HCT116 (cell line): ENCODE measurements at regions not wholly inside any gene's neighbourhood (a gene's known extent, or its start where the extent isn't known, plus 50 kb on each side); places are given as distances from the start of the nearest gene placed in this dataset.

Experiments used
- ATAC-seq: fragments of 200-7000 bp; cut with Tn5 transposase; 2 replicates; pipeline ENCODE4 v1.9.1; 2020; ENCODE audit warnings: mild to moderate bottlenecking, moderate library complexity
- BruUV-seq: library from RNA; stranded (reverse); fragments of 400-500 nt; replicated peaks from 2 replicates; lab custom pipeline; 2021; lab: Mats Ljungman, UMichigan
- CTCF ChIA-PET: fragments of 300-600 bp; sonication (Branson Sonifier 250); formaldehyde crosslinking; loops from one replicate; lab custom pipeline; 2021; ENCODE audit warnings: antibody characterized with exemption; lab: Charles Lee
- POLR2A ChIA-PET: fragments of 300-600, 350-600 bp; sonication (Branson Sonifier 250); formaldehyde crosslinking; loops from one replicate; lab custom pipeline; 2021; ENCODE audit warnings: antibody characterized with exemption; lab: Charles Lee
- RAD21 ChIA-PET, 2 experiments: fragments of 300-600 bp; sonication (Branson Sonifier 250); formaldehyde crosslinking; loops; one replicate each; lab custom pipeline; 2023; ENCODE audit warnings: low total read pairs in 2 of 2; ENCODE audit not compliant: uncharacterized antibody in 2 of 2, unreplicated experiment in 2 of 2, low non-redundant PET in 1 of 2; lab: Charles Lee
- DNase-seq: peaks from one replicate; pipeline ENCODE4 v3.0.0-alpha.2; 2010; ENCODE audit warnings: low read depth, low spot score
- H2AFZ ChIP-seq: fragments of 200-600 bp; shearing (Covaris generic), sonication (generic); 2 replicates; pipeline ENCODE4 v1.6.1; 2017; ENCODE audit warnings: low read depth, mixed run types, mixed read lengths, antibody characterized with exemption, low read length; ENCODE audit not compliant: poor library complexity, severe bottlenecking
- H3K27ac ChIP-seq: 2 replicates; pipeline ENCODE4 v1.5.1; 2012; ENCODE audit warnings: low read depth, low read length
- H3K27me3 ChIP-seq: fragments of 200-600 bp; sonication (generic); 2 replicates; pipeline ENCODE4 v1.6.1; 2016; ENCODE audit warnings: mixed run types, low read length, mixed read lengths; ENCODE audit not compliant: insufficient read depth
- H3K36me3 ChIP-seq, 2 experiments: fragments of 200-500 bp in 1 of 2; fragments of 200-600 bp in 1 of 2; sonication (Bioruptor generic) in 1 of 2; sonication (generic) in 1 of 2; 2 replicates each; pipeline versions ENCODE4 v1.5.1 to v1.6.1; 2014 to 2016; ENCODE audit warnings: low read length in 2 of 2, inconsistent platforms in 1 of 2, mixed read lengths in 1 of 2, mixed run types in 1 of 2; ENCODE audit not compliant: insufficient read depth in 2 of 2, control insufficient read depth in 1 of 2
- H3K4me1 ChIP-seq, 2 experiments: fragments of 200-600 bp in 1 of 2; sonication (generic) in 1 of 2; 2 replicates each; pipeline versions ENCODE4 v1.5.1 to v1.6.1; 2012 to 2017; ENCODE audit warnings: low read length in 2 of 2, inconsistent platforms in 1 of 2, mild to moderate bottlenecking in 1 of 2, mixed read lengths in 1 of 2, mixed run types in 1 of 2, moderate library complexity in 1 of 2; ENCODE audit not compliant: insufficient read depth in 2 of 2, control insufficient read depth in 1 of 2
- H3K4me2 ChIP-seq: fragments of 200-600 bp; sonication (generic); 2 replicates; pipeline ENCODE4 v1.6.1; 2017; ENCODE audit warnings: mixed run types, low read length, mixed read lengths
- H3K4me3 ChIP-seq, 2 experiments: fragments of 200-600 bp in 1 of 2; sonication (generic) in 1 of 2; replicated peaks in 1 of 2; 2 replicates each; pipeline ENCODE4 v1.5.1; 2011 to 2016; ENCODE audit warnings: low read length in 2 of 2, control low read depth in 1 of 2, low read depth in 1 of 2, mild to moderate bottlenecking in 1 of 2, mixed read lengths in 1 of 2, mixed run types in 1 of 2
- H3K79me2 ChIP-seq: fragments of 200-600 bp; sonication (generic); 2 replicates; pipeline ENCODE4 v1.6.1; 2017; ENCODE audit warnings: mild to moderate bottlenecking, mixed run types, low read length, moderate library complexity, mixed read lengths; ENCODE audit not compliant: insufficient read depth
- H3K9ac ChIP-seq: fragments of 200-600 bp; sonication (generic); 2 replicates; pipeline ENCODE4 v1.6.1; 2016; ENCODE audit warnings: low read length, mixed read lengths
- H3K9me2 ChIP-seq: fragments of 200-600 bp; sonication (generic), shearing (Covaris generic); 2 replicates; pipeline ENCODE4 v1.6.1; 2017; ENCODE audit warnings: mixed run types, mild to moderate bottlenecking, moderate library complexity; ENCODE audit not compliant: insufficient read depth
- H3K9me3 ChIP-seq, 2 experiments: fragments of 200-500 bp in 1 of 2; fragments of 200-600 bp in 1 of 2; sonication (Bioruptor generic) in 1 of 2; sonication (generic) in 1 of 2; 2 replicates each; pipeline ENCODE4 v1.6.1; 2014 to 2017; ENCODE audit warnings: low read length in 2 of 2, mixed read lengths in 2 of 2, inconsistent platforms in 1 of 2, low read depth in 1 of 2, mild to moderate bottlenecking in 1 of 2, mixed run types in 1 of 2, moderate library complexity in 1 of 2; ENCODE audit not compliant: control insufficient read depth in 1 of 2, insufficient read depth in 1 of 2
- H4K20me1 ChIP-seq: fragments of 200-600 bp; sonication (generic), shearing (Covaris generic); 2 replicates; pipeline ENCODE4 v1.6.1; 2017; ENCODE audit warnings: mixed run types, mild to moderate bottlenecking, moderate library complexity; ENCODE audit not compliant: insufficient read depth
- EGR1 ChIP-seq: IDR thresholded peaks from 2 replicates; pipeline ENCODE4 v1.6.1; 2012; ENCODE audit warnings: low read depth
- ELF1 ChIP-seq: IDR thresholded peaks from 2 replicates; pipeline ENCODE4 v1.6.1; 2012; ENCODE audit warnings: low read depth, borderline replicate concordance
- EZH2 ChIP-seq: fragments of 200-600 bp; sonication (generic); IDR thresholded peaks from 2 replicates; pipeline ENCODE4 v1.6.1; 2017; ENCODE audit warnings: antibody characterized with exemption, mixed run types
- EZH2phosphoT487 ChIP-seq: fragments of 200-600 bp; IDR thresholded peaks from 2 replicates; pipeline ENCODE4 v1.6.1; 2018; ENCODE audit warnings: antibody characterized with exemption, borderline replicate concordance
- FOSL1 ChIP-seq: IDR thresholded peaks from 2 replicates; pipeline ENCODE4 v1.6.1; 2012; ENCODE audit warnings: low read depth
- POLR2A ChIP-seq: IDR thresholded peaks from 2 replicates; pipeline ENCODE4 v1.7.0; 2011; ENCODE audit warnings: borderline replicate concordance; ENCODE audit not compliant: insufficient read depth, insufficient read length; ENCODE audit errors: extremely low read depth
- POLR2AphosphoS5 ChIP-seq: IDR thresholded peaks from 2 replicates; pipeline ENCODE4 v1.6.1; 2011; ENCODE audit warnings: mild to moderate bottlenecking, low read depth, low read length, moderate library complexity
- RAD21 ChIP-seq: IDR thresholded peaks from 2 replicates; pipeline ENCODE4 v1.6.1; 2012; ENCODE audit warnings: low read depth, mild to moderate bottlenecking
- SIN3A ChIP-seq: IDR thresholded peaks from 2 replicates; pipeline ENCODE4 v1.6.1; 2012; ENCODE audit warnings: low read depth
- SP1 ChIP-seq: IDR thresholded peaks from 2 replicates; pipeline ENCODE4 v1.6.1; 2012; ENCODE audit warnings: low read depth
- SRF ChIP-seq: IDR thresholded peaks from 2 replicates; pipeline ENCODE4 v1.6.1; 2012; ENCODE audit warnings: low read depth
- TCF7L2 ChIP-seq: IDR thresholded peaks from 2 replicates; pipeline ENCODE4 v1.7.0; 2011; ENCODE audit warnings: borderline replicate concordance, inconsistent platforms; ENCODE audit not compliant: insufficient read depth, insufficient read length; ENCODE audit errors: extremely low read depth
- YY1 ChIP-seq: IDR thresholded peaks from 2 replicates; pipeline ENCODE4 v1.6.1; 2011; ENCODE audit warnings: low read length, low read depth, moderate library complexity, mild to moderate bottlenecking; ENCODE audit not compliant: insufficient replicate concordance; ENCODE audit errors: extremely low read depth
- ZFX ChIP-seq: fragments of 450-650 bp; IDR thresholded peaks from 2 replicates; pipeline ENCODE4 v1.6.1; 2017
- intact Hi-C: fragments of 100-400 bp; cut with micrococcal nuclease; formaldehyde crosslinking; loops from 2 replicates; pipeline ENCODE4 v1.10.0; 2022
- TF ChIP-seq, protein P1 (sequence below): IDR thresholded peaks from 2 replicates; pipeline ENCODE4 v1.6.1; 2012
- TF ChIP-seq, protein P2 (sequence below), 3 experiments: fragments of 200-600 bp in 1 of 3; sonication (generic) in 1 of 3; IDR thresholded peaks in 2 of 3; conservative IDR thresholded peaks in 1 of 3; 2 replicates each; pipeline ENCODE4 v1.5.1; 2012 to 2017; ENCODE audit warnings: low read depth in 2 of 3, low read length in 2 of 3, antibody characterized with exemption in 1 of 3, borderline replicate concordance in 1 of 3, control low read depth in 1 of 3, mild to moderate bottlenecking in 1 of 3, mixed read lengths in 1 of 3, mixed run types in 1 of 3, moderate library complexity in 1 of 3; ENCODE audit not compliant: insufficient read depth in 1 of 3
- TF ChIP-seq, protein P3 (sequence below): IDR thresholded peaks from 2 replicates; pipeline ENCODE4 v1.6.1; 2011; ENCODE audit warnings: mild to moderate bottlenecking, low read length, moderate library complexity; ENCODE audit not compliant: insufficient replicate concordance; ENCODE audit errors: extremely low read depth
- TF ChIP-seq, protein P4 (sequence below): IDR thresholded peaks from 2 replicates; pipeline ENCODE4 v1.6.1; 2012

DNA sequence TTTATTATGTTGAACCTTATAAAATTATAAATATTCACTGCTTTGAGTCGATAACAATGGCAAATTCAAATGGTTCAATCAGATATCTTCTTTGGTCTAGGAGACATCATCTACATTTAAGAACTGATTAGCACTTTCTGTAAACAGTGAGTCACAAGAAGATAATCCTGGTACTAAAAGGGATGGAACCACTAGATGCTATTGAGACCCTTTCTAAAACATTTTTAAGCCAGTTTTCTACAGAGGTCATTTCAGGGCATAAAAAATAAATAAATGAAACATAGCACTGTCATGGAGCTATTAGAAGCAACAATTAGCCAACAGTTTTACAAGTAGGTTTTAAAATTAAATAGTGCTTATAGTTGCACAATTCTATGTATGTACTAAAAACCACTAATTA lies 212.2 kb downstream of the DUSP6 start:
- H3K4me1 ChIP-seq: peaks cover 0 to 22% of the 10 kb centered on the region in 2 experiments; a peak in 3 of 4 replicates
- H3K4me2 ChIP-seq: no peak overlapping the region
- no peak overlapping the region for H3K4me3 ChIP-seq
- H3K36me3 ChIP-seq: no peaks in the 10 kb centered on the region
- DNase-seq (no peak), ATAC-seq (no peak)
- no peaks in the 10 kb centered on the region for H3K9me3 ChIP-seq
- no TSS peak for BruUV-seq
- no peaks in the 10 kb centered on the region for H3K27me3 ChIP-seq
- TF ChIP-seq SRF (no peak), YY1 (no peak), SIN3A (no peak), EZH2 (no peak), RAD21 (no peak)
- TF ChIP-seq, protein P1, sequence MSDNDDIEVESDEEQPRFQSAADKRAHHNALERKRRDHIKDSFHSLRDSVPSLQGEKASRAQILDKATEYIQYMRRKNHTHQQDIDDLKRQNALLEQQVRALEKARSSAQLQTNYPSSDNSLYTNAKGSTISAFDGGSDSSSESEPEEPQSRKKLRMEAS: no peak
- no peak overlapping the region for H3K9ac ChIP-seq
- no peak overlapping the region for H3K27ac ChIP-seq
- no peak overlapping the region for H2AFZ ChIP-seq
- ChIA-PET RAD21 (no interaction called here), CTCF (no interaction called here), POLR2A (no interaction called here)
- intact Hi-C loops: no loop called here
- H3K79me2 ChIP-seq: no peaks in the 10 kb centered on the region
- H4K20me1 ChIP-seq: no peaks in the 10 kb centered on the region
- H3K9me2 ChIP-seq: no peaks in the 10 kb centered on the region

DNA sequence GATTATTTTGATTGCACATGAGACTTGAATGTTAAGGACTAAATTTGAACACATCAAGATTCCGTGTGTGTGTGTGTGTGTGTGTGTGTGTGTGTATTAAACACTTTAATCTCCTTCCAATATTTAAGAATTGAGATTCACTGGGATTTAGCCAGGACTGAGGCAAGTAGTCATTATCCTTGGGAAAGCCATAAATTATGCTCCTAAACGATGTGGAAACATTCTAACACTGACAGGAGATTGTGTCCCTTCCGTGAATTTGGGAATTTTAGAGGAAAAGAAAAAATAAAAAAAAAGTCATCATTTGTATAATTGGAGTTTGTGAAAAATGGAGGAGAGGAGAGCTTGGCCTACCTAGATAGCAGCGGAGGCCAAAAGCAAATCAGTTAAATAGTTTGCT lies 212.9 kb downstream of the DUSP6 start:
- no peak for DNase-seq
- H3K4me1 ChIP-seq: peaks cover 0 to 30% of the 10 kb centered on the region in 2 experiments; a peak in 3 of 4 replicates
- H3K9me2 ChIP-seq: no peaks in the 10 kb centered on the region
- no peak for ATAC-seq
- H3K36me3 ChIP-seq: no peaks in the 10 kb centered on the region
- no peaks in the 10 kb centered on the region for H3K79me2 ChIP-seq
- POLR2A ChIA-PET: no interaction called here
- H3K4me2 ChIP-seq: no peak overlapping the region
- no peak overlapping the region for H3K4me3 ChIP-seq
- H4K20me1 ChIP-seq: no peaks in the 10 kb centered on the region
- H3K27ac ChIP-seq: no peak overlapping the region
- CTCF ChIA-PET: no interaction called here
- no peaks in the 10 kb centered on the region for H3K27me3 ChIP-seq
- H3K9me3 ChIP-seq: no peaks in the 10 kb centered on the region
- no peak overlapping the region for H3K9ac ChIP-seq
- H2AFZ ChIP-seq: no peak overlapping the region
- intact Hi-C loops: no loop called here
- RAD21 ChIA-PET: no interaction called here
- no TSS peak for BruUV-seq
- TF ChIP-seq SP1 (no peak), EZH2phosphoT487 (no peak), ZFX (no peak), FOSL1 (no peak), EZH2 (no peak), TCF7L2 (no peak), ELF1 (no peak), SRF (no peak), EGR1 (no peak), POLR2AphosphoS5 (no peak), POLR2A (no peak)
- TF ChIP-seq, protein P2, sequence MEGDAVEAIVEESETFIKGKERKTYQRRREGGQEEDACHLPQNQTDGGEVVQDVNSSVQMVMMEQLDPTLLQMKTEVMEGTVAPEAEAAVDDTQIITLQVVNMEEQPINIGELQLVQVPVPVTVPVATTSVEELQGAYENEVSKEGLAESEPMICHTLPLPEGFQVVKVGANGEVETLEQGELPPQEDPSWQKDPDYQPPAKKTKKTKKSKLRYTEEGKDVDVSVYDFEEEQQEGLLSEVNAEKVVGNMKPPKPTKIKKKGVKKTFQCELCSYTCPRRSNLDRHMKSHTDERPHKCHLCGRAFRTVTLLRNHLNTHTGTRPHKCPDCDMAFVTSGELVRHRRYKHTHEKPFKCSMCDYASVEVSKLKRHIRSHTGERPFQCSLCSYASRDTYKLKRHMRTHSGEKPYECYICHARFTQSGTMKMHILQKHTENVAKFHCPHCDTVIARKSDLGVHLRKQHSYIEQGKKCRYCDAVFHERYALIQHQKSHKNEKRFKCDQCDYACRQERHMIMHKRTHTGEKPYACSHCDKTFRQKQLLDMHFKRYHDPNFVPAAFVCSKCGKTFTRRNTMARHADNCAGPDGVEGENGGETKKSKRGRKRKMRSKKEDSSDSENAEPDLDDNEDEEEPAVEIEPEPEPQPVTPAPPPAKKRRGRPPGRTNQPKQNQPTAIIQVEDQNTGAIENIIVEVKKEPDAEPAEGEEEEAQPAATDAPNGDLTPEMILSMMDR (IDR thresholded peaks at IDR 0.05 in 2 of 3, conservative IDR thresholded peaks at IDR 0.05 in 1 of 3; ENCODE audit: borderline replicate concordance in 1 of 3, insufficient read depth in 1 of 3, low read depth in 2 of 3, low read length in 2 of 3): no peak
- TF ChIP-seq, protein P3, sequence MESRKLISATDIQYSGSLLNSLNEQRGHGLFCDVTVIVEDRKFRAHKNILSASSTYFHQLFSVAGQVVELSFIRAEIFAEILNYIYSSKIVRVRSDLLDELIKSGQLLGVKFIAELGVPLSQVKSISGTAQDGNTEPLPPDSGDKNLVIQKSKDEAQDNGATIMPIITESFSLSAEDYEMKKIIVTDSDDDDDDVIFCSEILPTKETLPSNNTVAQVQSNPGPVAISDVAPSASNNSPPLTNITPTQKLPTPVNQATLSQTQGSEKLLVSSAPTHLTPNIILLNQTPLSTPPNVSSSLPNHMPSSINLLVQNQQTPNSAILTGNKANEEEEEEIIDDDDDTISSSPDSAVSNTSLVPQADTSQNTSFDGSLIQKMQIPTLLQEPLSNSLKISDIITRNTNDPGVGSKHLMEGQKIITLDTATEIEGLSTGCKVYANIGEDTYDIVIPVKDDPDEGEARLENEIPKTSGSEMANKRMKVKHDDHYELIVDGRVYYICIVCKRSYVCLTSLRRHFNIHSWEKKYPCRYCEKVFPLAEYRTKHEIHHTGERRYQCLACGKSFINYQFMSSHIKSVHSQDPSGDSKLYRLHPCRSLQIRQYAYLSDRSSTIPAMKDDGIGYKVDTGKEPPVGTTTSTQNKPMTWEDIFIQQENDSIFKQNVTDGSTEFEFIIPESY: no peak
- TF ChIP-seq, protein P4, sequence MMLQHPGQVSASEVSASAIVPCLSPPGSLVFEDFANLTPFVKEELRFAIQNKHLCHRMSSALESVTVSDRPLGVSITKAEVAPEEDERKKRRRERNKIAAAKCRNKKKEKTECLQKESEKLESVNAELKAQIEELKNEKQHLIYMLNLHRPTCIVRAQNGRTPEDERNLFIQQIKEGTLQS: no peak
- TF ChIP-seq, protein P1: no peak
